IMR-90 (cell line): ENCODE measurements at regions not wholly inside any gene's neighbourhood (a gene's known extent, or its start where the extent isn't known, plus 50 kb on each side); places are given as distances from the start of the nearest gene placed in this dataset.

Experiments used
- ATAC-seq: fragments of 200-7000 bp; cut with Tn5 transposase; 2 replicates; pipeline ENCODE4 v1.9.1; 2020; ENCODE audit warnings: low read depth, mild to moderate bottlenecking, moderate library complexity
- BruUV-seq: library from RNA; stranded (reverse); fragments of 400-500 nt; replicated peaks from 2 replicates; lab custom pipeline; 2021; lab: Mats Ljungman, UMichigan
- CTCF ChIA-PET: fragments of 300-600 bp; formaldehyde crosslinking; extraction: SDS; loops from one replicate; lab custom pipeline; 2021; ENCODE audit warnings: antibody characterized with exemption; lab: Yijun Ruan, JAX
- POLR2A ChIA-PET: fragments of 300-600 bp; sonication (Branson Sonifier 250); formaldehyde crosslinking; loops from one replicate; lab custom pipeline; 2022; ENCODE audit warnings: antibody characterized with exemption; ENCODE audit not compliant: unreplicated experiment; lab: Charles Lee
- DNase-seq: peaks from one replicate; pipeline ENCODE4 v3.0.0; 2013
- H2AFZ ChIP-seq: replicated peaks from 2 replicates; pipeline ENCODE3; 2013; ENCODE audit warnings: low read length, mild to moderate bottlenecking; ENCODE audit not compliant: poor library complexity
- H2AK5ac ChIP-seq: 2 replicates; pipeline ENCODE4 v1.6.1; 2013; ENCODE audit warnings: low read depth, low read length, inconsistent platforms
- H2AK9ac ChIP-seq: replicated peaks from 2 replicates; pipeline ENCODE3; 2013; ENCODE audit warnings: mild to moderate bottlenecking, low read depth, low read length, moderate library complexity; ENCODE audit not compliant: poor library complexity
- H2BK120ac ChIP-seq: 2 replicates; pipeline ENCODE4 v1.6.1; 2013; ENCODE audit warnings: low read depth, low read length, inconsistent platforms
- H2BK15ac ChIP-seq: 3 replicates; pipeline ENCODE4 v1.6.1; 2013; ENCODE audit warnings: low read depth, low read length, inconsistent platforms
- H2BK20ac ChIP-seq: 2 replicates; pipeline ENCODE4 v1.6.1; 2013; ENCODE audit warnings: low read depth, mild to moderate bottlenecking, inconsistent platforms, low read length, moderate library complexity
- H2BK5ac ChIP-seq: 2 replicates; pipeline ENCODE4 v1.6.1; 2013; ENCODE audit warnings: mild to moderate bottlenecking, low read depth, low read length, inconsistent platforms; ENCODE audit not compliant: poor library complexity, severe bottlenecking
- H3K14ac ChIP-seq: replicated peaks from 2 replicates; pipeline ENCODE4 v1.6.1; 2013; ENCODE audit warnings: low read depth, low read length, inconsistent platforms
- H3K18ac ChIP-seq: 2 replicates; pipeline ENCODE4 v1.6.1; 2013; ENCODE audit warnings: low read depth, low read length, control low read depth
- H3K23ac ChIP-seq: 2 replicates; pipeline ENCODE4 v1.6.1; 2013; ENCODE audit warnings: low read depth, low read length, inconsistent platforms
- H3K27ac ChIP-seq: 2 replicates; pipeline ENCODE4 v1.5.1; 2013; ENCODE audit warnings: mild to moderate bottlenecking, control low read depth, low read length; ENCODE audit not compliant: insufficient read depth
- H3K27me3 ChIP-seq: 2 replicates; pipeline ENCODE4 v1.6.1; 2013; ENCODE audit warnings: low read length; ENCODE audit not compliant: control insufficient read depth, insufficient read depth
- H3K36me3 ChIP-seq: 2 replicates; pipeline ENCODE4 v1.6.1; 2013; ENCODE audit warnings: low read length, mixed read lengths; ENCODE audit not compliant: control insufficient read depth, insufficient read depth
- H3K4ac ChIP-seq: 2 replicates; pipeline ENCODE4 v1.6.1; 2013; ENCODE audit warnings: low read depth, low read length, inconsistent platforms
- H3K4me1 ChIP-seq: 2 replicates; pipeline ENCODE4 v1.6.1; 2013; ENCODE audit warnings: low read length, mixed read lengths; ENCODE audit not compliant: control insufficient read depth, insufficient read depth
- H3K4me2 ChIP-seq: 2 replicates; pipeline ENCODE4 v1.6.1; 2013; ENCODE audit warnings: low read depth, mild to moderate bottlenecking, control low read depth, low read length, moderate library complexity
- H3K4me3 ChIP-seq: 2 replicates; pipeline ENCODE4 v1.5.1; 2013; ENCODE audit warnings: low read depth, mild to moderate bottlenecking, control low read depth, low read length, moderate library complexity; ENCODE audit not compliant: insufficient read depth
- H3K56ac ChIP-seq: 2 replicates; pipeline ENCODE4 v1.6.1; 2013; ENCODE audit warnings: low read length, inconsistent platforms; ENCODE audit not compliant: insufficient read depth; ENCODE audit errors: extremely low read depth
- H3K79me1 ChIP-seq, 2 experiments: 2 replicates each; pipeline ENCODE4 v1.6.1; 2013; ENCODE audit warnings: low read length in 2 of 2, inconsistent platforms in 1 of 2, low read depth in 1 of 2
- H3K9ac ChIP-seq: 2 replicates; pipeline ENCODE4 v1.6.1; 2013; ENCODE audit warnings: low read depth, low read length, control low read depth
- H3K9me1 ChIP-seq: 2 replicates; pipeline ENCODE4 v1.6.1; 2013; ENCODE audit warnings: low read length, inconsistent platforms; ENCODE audit not compliant: insufficient read depth
- H3K9me3 ChIP-seq: 2 replicates; pipeline ENCODE4 v1.6.1; 2013; ENCODE audit warnings: low read length; ENCODE audit not compliant: control insufficient read depth, insufficient read depth
- H4K20me1 ChIP-seq: 2 replicates; pipeline ENCODE4 v1.6.1; 2013; ENCODE audit warnings: low read length, inconsistent platforms; ENCODE audit not compliant: insufficient read depth
- H4K5ac ChIP-seq: 2 replicates; pipeline ENCODE4 v1.6.1; 2013; ENCODE audit warnings: mild to moderate bottlenecking, low read depth, low read length, control low read depth
- H4K8ac ChIP-seq, 2 experiments: 2 replicates each; pipeline ENCODE4 v1.6.1; 2013; ENCODE audit warnings: low read depth in 2 of 2, low read length in 2 of 2, control low read depth in 1 of 2, inconsistent platforms in 1 of 2
- H4K91ac ChIP-seq: 2 replicates; pipeline ENCODE4 v1.6.1; 2013; ENCODE audit warnings: low read depth, low read length, inconsistent platforms; ENCODE audit not compliant: insufficient read depth
- BHLHE40 ChIP-seq: fragments of 150-350 bp; IDR thresholded peaks from 2 replicates; pipeline ENCODE4 v1.6.1; 2016; ENCODE audit warnings: mild to moderate bottlenecking, low read depth, low read length
- CHD1 ChIP-seq: IDR thresholded peaks from 2 replicates; pipeline ENCODE4 v1.6.1; 2012; ENCODE audit warnings: low read depth, low read length, improper control_type of control experiment
- FOS ChIP-seq: fragments of 150-350 bp; IDR thresholded peaks from 2 replicates; pipeline ENCODE4 v1.6.1; 2016; ENCODE audit warnings: low read depth, low read length
- MAFK ChIP-seq: IDR thresholded peaks from 2 replicates; pipeline ENCODE4 v1.6.1; 2012; ENCODE audit warnings: low read depth, low read length, improper control_type of control experiment
- MAZ ChIP-seq: IDR thresholded peaks from 2 replicates; pipeline ENCODE4 v1.6.1; 2012; ENCODE audit warnings: low read depth, mild to moderate bottlenecking, low read length, improper control_type of control experiment, moderate library complexity, borderline replicate concordance
- MXI1 ChIP-seq: IDR thresholded peaks from 2 replicates; pipeline ENCODE4 v1.6.1; 2012; ENCODE audit warnings: low read depth, mild to moderate bottlenecking, low read length, moderate library complexity, borderline replicate concordance
- NFE2L2 ChIP-seq: fragments of 150-350 bp; IDR thresholded peaks from 2 replicates; pipeline ENCODE4 v1.6.1; 2016; ENCODE audit warnings: low read depth, mild to moderate bottlenecking, low read length
- POLR2A ChIP-seq: IDR thresholded peaks from 2 replicates; pipeline ENCODE4 v1.6.1; 2012; ENCODE audit warnings: mild to moderate bottlenecking, low read depth, low read length
- RAD21 ChIP-seq: IDR thresholded peaks from 2 replicates; pipeline ENCODE4 v1.6.1; 2012; ENCODE audit warnings: low read length, improper control_type of control experiment
- RCOR1 ChIP-seq: IDR thresholded peaks from 2 replicates; pipeline ENCODE4 v1.6.1; 2012; ENCODE audit warnings: mild to moderate bottlenecking, low read length, improper control_type of control experiment; ENCODE audit not compliant: insufficient replicate concordance
- RFX5 ChIP-seq: IDR thresholded peaks from 2 replicates; pipeline ENCODE4 v1.8.0; 2012; ENCODE audit warnings: low read depth, mild to moderate bottlenecking, low read length, moderate library complexity
- SMC3 ChIP-seq: fragments of 150-350 bp; IDR thresholded peaks from 2 replicates; pipeline ENCODE4 v1.6.1; 2016; ENCODE audit warnings: low read depth, mild to moderate bottlenecking, antibody characterized with exemption, low read length, moderate library complexity
- WGBS, 2 experiments: methylation state at CpG; one replicate each; pipeline versions ENCODE4 v1.1.5 to v1.1.7; 2013; ENCODE audit warnings: missing lambda C conversion rate in 2 of 2; ENCODE audit not compliant: insufficient read length in 1 of 2; ENCODE audit errors: extremely low coverage in 2 of 2; 5-methylcytosine and 5-hydroxymethylcytosine counted together
- dilution Hi-C: fragments of 300-500 bp; cut with HindIII; formaldehyde crosslinking; loops from one replicate; pipeline ENCODE4 v1.14.3; 2018; ENCODE audit warnings: low sequenced_read_pairs; ENCODE audit not compliant: unreplicated experiment
- in situ Hi-C: fragments of 300-500 bp; cut with MboI; formaldehyde crosslinking; loops from 3 replicates; pipeline ENCODE4 v1.14.3; 2019; ENCODE audit warnings: low sequenced_read_pairs, inconsistent platforms, mixed read lengths
- intact Hi-C: fragments of 100-400 bp; cut with micrococcal nuclease; formaldehyde crosslinking; loops from 2 replicates; pipeline ENCODE4 v1.10.0; 2022
- TF ChIP-seq, protein P1 (sequence below): fragments of 150-350 bp; IDR thresholded peaks from 2 replicates; pipeline ENCODE4 v1.6.1; 2016; ENCODE audit warnings: low read depth, mild to moderate bottlenecking, low read length, moderate library complexity, borderline replicate concordance
- TF ChIP-seq, protein P2 (sequence below): fragments of 150-350 bp; IDR thresholded peaks from 2 replicates; pipeline ENCODE4 v1.6.1; 2017; ENCODE audit warnings: mild to moderate bottlenecking, antibody characterized with exemption, low read length, low read depth

GRCh38 chr9:70475211-70475610 lies 60.8 kb upstream of the KLF9 start:
- no peak for ATAC-seq
- in situ Hi-C loops = no loop called here
- BruUV-seq = no TSS peak

More at GRCh38 chr9:70475211-70475610, 60.8 kb upstream of the KLF9 start:
- intact Hi-C loops = no loop called here
- no peak for DNase-seq
- Histone ChIP-seq H2AK5ac (peak overlapping the region; percentile 34; the same call in 1 of the 2 replicates), H2BK15ac (no peak overlapping the region), H3K4ac (no peak overlapping the region), H2BK120ac (no peak overlapping the region), H4K5ac (no peak overlapping the region), H4K91ac (no peak overlapping the region), H3K4me1 (peaks cover 16% of the 10 kb centered on the region), H3K14ac (no peak overlapping the region), H3K9me1 (peaks cover 3% of the 10 kb centered on the region), H2BK20ac (no peak overlapping the region), H2BK5ac (no peak overlapping the region), H2AK9ac (no peak overlapping the region), H3K9me3 (no peaks in the 10 kb centered on the region), H3K79me1 (no peaks in the 10 kb centered on the region), H3K36me3 (no peaks in the 10 kb centered on the region), H4K20me1 (no peaks in the 10 kb centered on the region), H3K27me3 (no peaks in the 10 kb centered on the region), H3K18ac (no peak overlapping the region), H4K8ac (no peak overlapping the region), H3K4me3 (no peak overlapping the region), H3K56ac (no peak overlapping the region), H3K27ac (no peak overlapping the region), H3K4me2 (no peak overlapping the region), H3K9ac (no peak overlapping the region), H3K23ac (no peak overlapping the region), H2AFZ (no peak overlapping the region)
- CTCF ChIA-PET = no interaction called here
- no CpG with 5 or more reads among the region's 2 CpGs for WGBS, 2 experiments
- dilution Hi-C loops = no loop called here
- POLR2A ChIA-PET = no interaction called here
- TF ChIP-seq RAD21 (no peak), SMC3 (no peak), NFE2L2 (no peak), POLR2A (no peak), MAZ (no peak), CHD1 (no peak), MAFK (no peak), MXI1 (no peak), RCOR1 (no peak), FOS (no peak), RFX5 (no peak), BHLHE40 (no peak)
- TF ChIP-seq, protein P1, sequence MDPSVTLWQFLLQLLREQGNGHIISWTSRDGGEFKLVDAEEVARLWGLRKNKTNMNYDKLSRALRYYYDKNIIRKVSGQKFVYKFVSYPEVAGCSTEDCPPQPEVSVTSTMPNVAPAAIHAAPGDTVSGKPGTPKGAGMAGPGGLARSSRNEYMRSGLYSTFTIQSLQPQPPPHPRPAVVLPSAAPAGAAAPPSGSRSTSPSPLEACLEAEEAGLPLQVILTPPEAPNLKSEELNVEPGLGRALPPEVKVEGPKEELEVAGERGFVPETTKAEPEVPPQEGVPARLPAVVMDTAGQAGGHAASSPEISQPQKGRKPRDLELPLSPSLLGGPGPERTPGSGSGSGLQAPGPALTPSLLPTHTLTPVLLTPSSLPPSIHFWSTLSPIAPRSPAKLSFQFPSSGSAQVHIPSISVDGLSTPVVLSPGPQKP = no peak
- TF ChIP-seq, protein P2, sequence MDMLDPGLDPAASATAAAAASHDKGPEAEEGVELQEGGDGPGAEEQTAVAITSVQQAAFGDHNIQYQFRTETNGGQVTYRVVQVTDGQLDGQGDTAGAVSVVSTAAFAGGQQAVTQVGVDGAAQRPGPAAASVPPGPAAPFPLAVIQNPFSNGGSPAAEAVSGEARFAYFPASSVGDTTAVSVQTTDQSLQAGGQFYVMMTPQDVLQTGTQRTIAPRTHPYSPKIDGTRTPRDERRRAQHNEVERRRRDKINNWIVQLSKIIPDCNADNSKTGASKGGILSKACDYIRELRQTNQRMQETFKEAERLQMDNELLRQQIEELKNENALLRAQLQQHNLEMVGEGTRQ = no peak
